ENCODE measurements at regions not wholly inside any gene's neighbourhood (a gene's known extent, or its start where the extent isn't known, plus 50 kb on each side); places are given as distances from the start of the nearest gene placed in this dataset.

DNA sequence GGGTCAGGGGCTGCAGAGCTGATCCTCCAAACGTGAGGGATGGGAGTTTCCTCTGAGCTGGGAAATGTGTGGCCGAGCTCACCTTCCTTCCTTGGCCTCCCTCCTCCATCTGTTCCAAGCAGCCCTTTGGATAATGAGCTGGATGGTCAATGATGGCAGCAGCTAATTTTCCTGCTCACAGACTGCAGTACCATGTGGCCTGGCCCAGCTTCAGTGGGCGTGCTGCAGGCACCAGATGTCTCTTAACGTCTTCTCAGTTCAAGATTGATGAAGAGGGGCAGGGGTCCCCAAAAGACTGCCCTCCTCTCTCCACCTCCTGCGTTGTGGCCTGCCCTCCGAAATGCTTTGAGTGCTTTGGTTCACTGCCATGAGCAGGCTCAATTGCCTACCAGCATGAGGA is 86.0 kb downstream of the UBIAD1 start:
- Histone ChIP-seq H3K36me3 (ENCODE audit: control insufficient read depth in 2 of 3, insufficient read depth in 3 of 3, low read length in 3 of 3) (no peaks in the 10 kb centered on the region), H3K9me3 (ENCODE audit: control insufficient read depth in 2 of 3, insufficient read depth in 1 of 3, low read length in 3 of 3) (no peaks in the 10 kb centered on the region), H3K4me1 (ENCODE audit: control insufficient read depth in 2 of 3, insufficient read depth in 2 of 3, low read depth in 1 of 3, low read length in 3 of 3) (no peaks in the 10 kb centered on the region), H3K27me3 (ENCODE audit: control insufficient read depth, insufficient read depth, low read length) (no peaks in the 10 kb centered on the region), H3K27ac (ENCODE audit: low read depth in 2 of 2, low read length in 2 of 2) (no peak overlapping the region), H3K9ac (ENCODE audit: low read length in 3 of 3) (no peak overlapping the region), H3K4me3 (ENCODE audit: low read length in 3 of 3) (no peak overlapping the region)
- TF ChIP-seq, protein P1, sequence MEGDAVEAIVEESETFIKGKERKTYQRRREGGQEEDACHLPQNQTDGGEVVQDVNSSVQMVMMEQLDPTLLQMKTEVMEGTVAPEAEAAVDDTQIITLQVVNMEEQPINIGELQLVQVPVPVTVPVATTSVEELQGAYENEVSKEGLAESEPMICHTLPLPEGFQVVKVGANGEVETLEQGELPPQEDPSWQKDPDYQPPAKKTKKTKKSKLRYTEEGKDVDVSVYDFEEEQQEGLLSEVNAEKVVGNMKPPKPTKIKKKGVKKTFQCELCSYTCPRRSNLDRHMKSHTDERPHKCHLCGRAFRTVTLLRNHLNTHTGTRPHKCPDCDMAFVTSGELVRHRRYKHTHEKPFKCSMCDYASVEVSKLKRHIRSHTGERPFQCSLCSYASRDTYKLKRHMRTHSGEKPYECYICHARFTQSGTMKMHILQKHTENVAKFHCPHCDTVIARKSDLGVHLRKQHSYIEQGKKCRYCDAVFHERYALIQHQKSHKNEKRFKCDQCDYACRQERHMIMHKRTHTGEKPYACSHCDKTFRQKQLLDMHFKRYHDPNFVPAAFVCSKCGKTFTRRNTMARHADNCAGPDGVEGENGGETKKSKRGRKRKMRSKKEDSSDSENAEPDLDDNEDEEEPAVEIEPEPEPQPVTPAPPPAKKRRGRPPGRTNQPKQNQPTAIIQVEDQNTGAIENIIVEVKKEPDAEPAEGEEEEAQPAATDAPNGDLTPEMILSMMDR (IDR thresholded peaks at IDR 0.05; ENCODE audit: borderline replicate concordance, extremely low read depth, insufficient read depth) = no peak
- FAIRE-seq (no peak), DNase-seq (no peak)
- intact Hi-C loops (cut with DNase I) = no loop called here

DNA sequence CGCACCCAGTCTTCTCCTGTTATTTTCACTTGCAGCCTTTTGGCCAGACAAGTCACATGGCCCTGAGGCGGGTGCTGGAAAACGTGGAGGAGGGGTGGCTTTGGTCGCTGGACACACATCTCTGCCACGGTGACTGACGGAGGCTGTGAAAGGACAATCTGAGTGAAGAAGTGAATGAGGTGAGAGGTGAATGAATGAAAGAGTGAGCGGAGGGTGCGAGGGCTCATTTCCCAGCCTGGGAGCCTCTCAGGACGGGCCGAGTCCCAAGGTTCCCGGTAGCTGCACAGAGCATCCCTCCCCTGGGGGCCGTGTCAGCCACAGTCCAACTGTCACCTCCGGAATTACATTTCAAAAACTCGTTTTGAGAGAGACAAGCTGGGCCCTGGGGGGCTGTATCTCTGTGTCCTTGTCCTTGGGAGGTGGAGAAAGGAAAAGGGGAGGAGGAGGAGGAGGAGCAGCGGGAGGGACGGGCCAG is 89.6 kb downstream of the UBIAD1 start:
- Histone ChIP-seq H3K27ac (ENCODE audit: low read depth in 2 of 2, low read length in 2 of 2) (no peak overlapping the region), H3K4me3 (ENCODE audit: low read length in 3 of 3) (no peak overlapping the region), H3K9me3 (ENCODE audit: control insufficient read depth in 2 of 3, insufficient read depth in 1 of 3, low read length in 3 of 3) (no peaks in the 10 kb centered on the region), H3K4me1 (ENCODE audit: control insufficient read depth in 2 of 3, insufficient read depth in 2 of 3, low read depth in 1 of 3, low read length in 3 of 3) (no peaks in the 10 kb centered on the region), H3K36me3 (ENCODE audit: control insufficient read depth in 2 of 3, insufficient read depth in 3 of 3, low read length in 3 of 3) (no peaks in the 10 kb centered on the region), H3K27me3 (ENCODE audit: control insufficient read depth, insufficient read depth, low read length) (no peaks in the 10 kb centered on the region), H3K9ac (ENCODE audit: low read length in 3 of 3) (no peak overlapping the region)
- DNase-seq (peak in 3 of 5 donors; percentile 46 to 58 (median 54)), FAIRE-seq (no peak)
- TF ChIP-seq, protein P1 (IDR thresholded peaks at IDR 0.05; ENCODE audit: borderline replicate concordance, extremely low read depth, insufficient read depth) = no peak
- intact Hi-C loops (cut with DNase I) = no loop called here

DNA sequence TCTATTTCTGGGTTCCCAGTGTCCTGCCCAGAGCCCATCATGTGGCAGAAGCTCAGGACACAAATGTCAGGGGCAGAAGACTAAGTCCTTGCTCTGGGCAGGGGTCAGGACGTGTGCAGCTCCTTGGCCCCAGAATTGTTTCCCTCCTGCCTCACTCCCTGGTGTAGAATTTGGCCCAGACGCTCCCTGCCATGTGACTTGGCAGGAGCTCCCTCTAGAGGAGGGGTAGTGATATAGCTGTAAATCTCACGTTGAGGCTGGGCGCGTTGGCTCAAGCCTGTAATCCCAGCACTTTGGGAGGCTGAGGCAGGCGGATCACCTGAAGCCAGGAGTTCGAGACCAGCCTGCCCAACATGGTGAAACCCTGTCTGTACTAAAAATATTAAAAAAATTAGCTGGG is 91.2 kb downstream of the UBIAD1 start:
- no peaks in the 10 kb centered on the region for H3K27me3 ChIP-seq (ENCODE audit: control insufficient read depth, insufficient read depth, low read length)
- H3K4me1 ChIP-seq (ENCODE audit: control insufficient read depth in 2 of 3, insufficient read depth in 2 of 3, low read depth in 1 of 3, low read length in 3 of 3) = no peaks in the 10 kb centered on the region
- DNase-seq = no peak
- no peaks in the 10 kb centered on the region for H3K36me3 ChIP-seq (ENCODE audit: control insufficient read depth in 2 of 3, insufficient read depth in 3 of 3, low read length in 3 of 3)
- no peak overlapping the region for H3K9ac ChIP-seq (ENCODE audit: low read length in 3 of 3)
- no peaks in the 10 kb centered on the region for H3K9me3 ChIP-seq (ENCODE audit: control insufficient read depth in 2 of 3, insufficient read depth in 1 of 3, low read length in 3 of 3)
- H3K4me3 ChIP-seq (ENCODE audit: low read length in 3 of 3) = no peak overlapping the region
- H3K27ac ChIP-seq (ENCODE audit: low read depth in 2 of 2, low read length in 2 of 2) = no peak overlapping the region
- no peak for FAIRE-seq
- intact Hi-C loops (cut with DNase I) = no loop called here
- TF ChIP-seq, protein P1 (IDR thresholded peaks at IDR 0.05; ENCODE audit: borderline replicate concordance, extremely low read depth, insufficient read depth) = no peak

DNA sequence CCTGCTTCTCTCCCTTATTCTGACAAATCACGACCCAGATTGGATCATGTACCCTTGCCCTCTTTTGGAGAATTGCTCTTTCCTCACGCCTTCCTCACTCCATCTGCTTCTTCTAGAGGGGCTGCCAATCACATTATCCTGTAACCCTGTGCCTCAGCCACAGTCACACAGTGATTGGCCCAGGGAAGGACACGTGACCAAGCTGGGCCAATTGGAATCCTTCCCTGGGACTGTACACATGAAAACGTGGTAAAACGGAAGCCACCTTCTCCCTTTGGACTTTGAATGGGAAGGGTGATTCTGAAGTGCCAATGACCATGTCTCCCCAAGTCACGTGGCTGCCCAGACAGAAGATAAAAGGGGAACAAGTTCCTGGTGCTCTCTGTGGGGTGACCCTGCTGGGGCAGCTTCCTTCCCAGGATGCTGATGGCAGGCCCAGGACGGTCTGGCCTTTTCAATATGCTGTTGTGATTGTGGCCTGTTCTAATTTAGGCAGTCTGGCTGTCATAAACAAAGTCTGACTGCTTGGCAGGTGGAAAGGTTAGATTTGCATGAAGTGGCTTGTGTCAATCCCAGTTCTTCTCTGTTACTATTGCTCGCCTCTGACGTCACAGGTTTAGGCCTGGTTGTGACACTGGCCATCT is 92.9 kb downstream of the UBIAD1 start:
- Histone ChIP-seq H3K27ac (ENCODE audit: low read depth in 2 of 2, low read length in 2 of 2) (no peak overlapping the region), H3K4me3 (ENCODE audit: low read length in 3 of 3) (no peak overlapping the region), H3K9me3 (ENCODE audit: control insufficient read depth in 2 of 3, insufficient read depth in 1 of 3, low read length in 3 of 3) (no peaks in the 10 kb centered on the region), H3K9ac (ENCODE audit: low read length in 3 of 3) (no peak overlapping the region), H3K36me3 (ENCODE audit: control insufficient read depth in 2 of 3, insufficient read depth in 3 of 3, low read length in 3 of 3) (no peaks in the 10 kb centered on the region), H3K4me1 (ENCODE audit: control insufficient read depth in 2 of 3, insufficient read depth in 2 of 3, low read depth in 1 of 3, low read length in 3 of 3) (no peaks in the 10 kb centered on the region), H3K27me3 (ENCODE audit: control insufficient read depth, insufficient read depth, low read length) (no peaks in the 10 kb centered on the region)
- TF ChIP-seq, protein P1 (IDR thresholded peaks at IDR 0.05; ENCODE audit: borderline replicate concordance, extremely low read depth, insufficient read depth) = no peak
- intact Hi-C loops (cut with DNase I) = no loop called here
- FAIRE-seq (no peak), DNase-seq (no peak)
